K562 (cell line): ENCODE measurements at regions not wholly inside any gene's neighbourhood (a gene's known extent, or its start where the extent isn't known, plus 50 kb on each side); places are given as distances from the start of the nearest gene placed in this dataset.

Source experiments
- ATAC-seq: fragments of 200-7000 bp; cut with Tn5 transposase; 3 replicates; pipeline ENCODE4 v1.9.1; 2020; ENCODE audit warnings: moderate library complexity
- BruUV-seq: library from RNA; stranded (reverse); fragments of 400-500 nt; replicated peaks from 2 replicates; lab custom pipeline; 2021; lab: Mats Ljungman, UMichigan
- CTCF ChIA-PET: fragments of 300-600 bp; formaldehyde crosslinking; extraction: SDS; loops from one replicate; lab custom pipeline; 2021; ENCODE audit warnings: low intra/inter-chr PET ratio; lab: Yijun Ruan, JAX
- POLR2A ChIA-PET: fragments of 300-600, 350-650 bp; sonication (Branson Sonifier 250); formaldehyde crosslinking; extraction: SDS; loops from one replicate; lab custom pipeline; 2021; ENCODE audit warnings: antibody characterized with exemption, inconsistent platforms; lab: Yijun Ruan, JAX
- DNase-seq, 4 experiments: peaks; one replicate each; pipeline versions ENCODE4 v3.0.0 to v3.0.0-alpha.2; 2011 to 2018; ENCODE audit warnings: low spot score in 3 of 4, mixed read lengths in 3 of 4; ENCODE audit errors: extremely low read depth in 1 of 4
- FAIRE-seq: peaks from 2 replicates; lab custom pipeline; 2011; peaks lifted over from hg19 to GRCh38; lab: Jason Lieb, UNC
- H2AFZ ChIP-seq: 2 replicates; pipeline ENCODE4 v1.6.0; 2011; ENCODE audit warnings: low read depth, low read length, control low read depth, inconsistent platforms
- H3K27ac ChIP-seq: fragments of 200-600 bp; 3 replicates; pipeline ENCODE4 v1.8.0; 2011; ENCODE audit warnings: low read depth, mild to moderate bottlenecking, control low read depth, inconsistent platforms, low read length, moderate library complexity, mixed read lengths; ENCODE audit errors: extremely low read depth
- H3K27me3 ChIP-seq, 2 experiments: fragments of 300-600 bp in 1 of 2; 2 replicates in 1 of 2; 3 replicates in 1 of 2; pipeline versions ENCODE4 v1.6.0 to v1.8.0; 2011; ENCODE audit warnings: inconsistent platforms in 2 of 2, low read length in 2 of 2, mild to moderate bottlenecking in 1 of 2, mixed read lengths in 1 of 2, moderate library complexity in 1 of 2; ENCODE audit not compliant: control insufficient read depth in 2 of 2, insufficient read depth in 2 of 2
- H3K36me3 ChIP-seq: fragments of 300-600 bp; 3 replicates; pipeline ENCODE4 v1.8.0; 2011; ENCODE audit warnings: mild to moderate bottlenecking, low read length, inconsistent platforms; ENCODE audit not compliant: control insufficient read depth, insufficient read depth
- H3K4me1 ChIP-seq, 2 experiments: fragments of 200-600 bp in 1 of 2; replicated peaks in 1 of 2; 2 replicates in 1 of 2; 3 replicates in 1 of 2; pipeline versions ENCODE4 v1.5.1 to v1.8.0; 2011; ENCODE audit warnings: inconsistent platforms in 2 of 2, low read length in 2 of 2, mild to moderate bottlenecking in 1 of 2, mixed read lengths in 1 of 2, moderate library complexity in 1 of 2; ENCODE audit not compliant: control insufficient read depth in 2 of 2, insufficient read depth in 2 of 2
- H3K4me2 ChIP-seq: 2 replicates; pipeline ENCODE4 v1.6.1; 2011; ENCODE audit warnings: low read length, control low read depth, inconsistent platforms, mixed read lengths; ENCODE audit not compliant: insufficient read depth
- H3K4me3 ChIP-seq: fragments of 200-600 bp; sonication (generic), shearing (Covaris generic); 2 replicates; pipeline ENCODE4 v1.5.1; 2016; ENCODE audit warnings: control low read depth, inconsistent platforms
- H3K79me2 ChIP-seq: fragments of 200-600 bp; 3 replicates; pipeline ENCODE4 v1.8.0; 2011; ENCODE audit warnings: low read length, inconsistent platforms; ENCODE audit not compliant: control insufficient read depth, insufficient read depth
- H3K9ac ChIP-seq, 2 experiments: 2 replicates each; pipeline versions ENCODE4 v1.6.0 to v1.6.1; 2011; ENCODE audit warnings: low read depth in 2 of 2, low read length in 2 of 2, control low read depth in 1 of 2, inconsistent platforms in 1 of 2, mild to moderate bottlenecking in 1 of 2, mixed read lengths in 1 of 2; ENCODE audit not compliant: insufficient read depth in 1 of 2
- H3K9me1 ChIP-seq: one replicate; pipeline ENCODE4 v1.6.0; 2011; ENCODE audit warnings: inconsistent platforms, mild to moderate bottlenecking, low read length, moderate library complexity; ENCODE audit not compliant: control insufficient read depth, insufficient read depth
- H3K9me3 ChIP-seq: replicated peaks from 2 replicates; pipeline ENCODE4 v1.5.1; 2011; ENCODE audit warnings: low read depth, low read length, inconsistent platforms; ENCODE audit not compliant: control insufficient read depth, insufficient read depth
- H4K20me1 ChIP-seq: replicated peaks from 2 replicates; pipeline ENCODE4 v1.6.1; 2011; ENCODE audit warnings: low read length, inconsistent platforms, mixed read lengths; ENCODE audit not compliant: control insufficient read depth, insufficient read depth
- BRF1 ChIP-seq: IDR thresholded peaks from 3 replicates; pipeline ENCODE4 v1.6.1; 2011; ENCODE audit warnings: borderline replicate concordance, mild to moderate bottlenecking; ENCODE audit not compliant: insufficient read length; ENCODE audit errors: extremely low read depth
- ESRRA ChIP-seq: fragments of 450-650 bp; IDR thresholded peaks from 2 replicates; pipeline ENCODE4 v1.6.1; 2014; ENCODE audit warnings: low read depth, mild to moderate bottlenecking, moderate library complexity, borderline replicate concordance
- FUS ChIP-seq: fragments of 200-400 bp; formaldehyde crosslinking; optimal IDR thresholded peaks from 2 replicates; pipeline ENCODE3; 2017; ENCODE audit warnings: low read depth, low read length
- KHSRP ChIP-seq: fragments of 450-650 bp; IDR thresholded peaks from 2 replicates; pipeline ENCODE4 v1.6.1; 2017
- MYC ChIP-seq, 2 experiments: fragments of 250-450 bp in 1 of 2; sonication (Bioruptor Pico) in 1 of 2; IDR thresholded peaks; 2 replicates each; pipeline versions ENCODE4 v1.5.1 to v1.6.1; 2012 to 2021; ENCODE audit warnings: low read depth in 2 of 2, borderline replicate concordance in 1 of 2, improper control_type of control experiment in 1 of 2, low read length in 1 of 2, mild to moderate bottlenecking in 1 of 2, moderate library complexity in 1 of 2
- ZNF408 ChIP-seq: fragments of 250-450 bp; sonication (Bioruptor Pico); IDR thresholded peaks from 2 replicates; pipeline ENCODE4 v1.4.0; 2020; ENCODE audit warnings: low read depth, mild to moderate bottlenecking, moderate library complexity
- ZNF830 ChIP-seq: fragments of 250-450 bp; sonication (Bioruptor Pico); IDR thresholded peaks from 2 replicates; pipeline ENCODE4 v1.5.0; 2021; ENCODE audit warnings: mild to moderate bottlenecking
- WGBS: fragments of 100-300 bp; shearing (Covaris generic); methylation state at CpG from one replicate; pipeline ENCODE4 v1.1.6; 2016; ENCODE audit warnings: low coverage, mixed read lengths; ENCODE audit not compliant: insufficient coverage; ENCODE audit errors: missing lambda C conversion rate; 5-methylcytosine and 5-hydroxymethylcytosine counted together
- in situ Hi-C: fragments of 300-500 bp; cut with MboI; formaldehyde crosslinking; loops from 4 replicates; pipeline ENCODE4 v1.15.0; 2018; ENCODE audit warnings: inconsistent platforms, mixed read lengths
- intact Hi-C: fragments of 100-400 bp; cut with micrococcal nuclease; formaldehyde crosslinking; loops from 2 replicates; pipeline ENCODE4 v1.14.2; 2022
- TF ChIP-seq, protein P1 (sequence below): fragments of 200-600 bp; sonication (generic); IDR thresholded peaks from one replicate; pipeline ENCODE4 v1.6.1; 2012; ENCODE audit warnings: mild to moderate bottlenecking, low read depth, low read length, inconsistent platforms
- TF ChIP-seq, protein P2 (sequence below), 2 experiments: IDR thresholded peaks in 1 of 2; conservative IDR thresholded peaks in 1 of 2; 2 replicates each; pipeline ENCODE4 v1.6.1; 2016; ENCODE audit warnings: low read depth in 2 of 2, mild to moderate bottlenecking in 1 of 2, missing compliant biosample characterization in 1 of 2, missing genetic modification characterization in 1 of 2, moderate library complexity in 1 of 2

DNA sequence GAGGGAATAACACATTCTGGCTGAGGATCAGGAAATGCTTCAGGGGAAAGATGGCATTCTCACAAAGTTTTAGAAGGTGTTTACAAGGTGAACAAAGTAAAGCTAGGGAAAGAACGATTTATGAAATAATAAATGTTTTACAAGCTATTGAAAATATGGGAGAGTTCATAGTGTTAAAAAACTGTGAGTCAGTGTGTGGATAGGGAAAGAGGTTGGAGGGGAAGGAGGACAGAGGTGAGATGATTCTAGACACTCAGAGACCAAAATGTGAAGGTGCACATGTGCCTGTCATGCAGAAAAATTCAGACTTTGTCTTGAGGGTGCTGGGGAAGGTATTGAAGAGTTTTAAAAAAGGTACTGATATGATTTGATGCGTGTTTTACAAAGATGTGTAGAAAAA lies 476.1 kb downstream of the TDRD3 start:
- no peak for FAIRE-seq
- Histone ChIP-seq H3K9ac (no peak overlapping the region), H3K9me1 (no peaks in the 10 kb centered on the region), H3K27me3 (no peaks in the 10 kb centered on the region), H4K20me1 (no peaks in the 10 kb centered on the region), H3K27ac (no peak overlapping the region), H3K36me3 (no peaks in the 10 kb centered on the region), H3K4me3 (no peak overlapping the region), H3K4me1 (no peaks in the 10 kb centered on the region), H2AFZ (no peak overlapping the region), H3K9me3 (no peaks in the 10 kb centered on the region), H3K79me2 (no peaks in the 10 kb centered on the region), H3K4me2 (no peak overlapping the region)
- in situ Hi-C loops (no loop called here), intact Hi-C loops (no loop called here)
- CTCF ChIA-PET = no interaction called here
- 0% methylated on average over 2 of the region's 2 CpGs for WGBS
- no peak for DNase-seq
- no TSS peak for BruUV-seq
- ATAC-seq = no peak
- POLR2A ChIA-PET = no interaction called here
- TF ChIP-seq, protein P1, sequence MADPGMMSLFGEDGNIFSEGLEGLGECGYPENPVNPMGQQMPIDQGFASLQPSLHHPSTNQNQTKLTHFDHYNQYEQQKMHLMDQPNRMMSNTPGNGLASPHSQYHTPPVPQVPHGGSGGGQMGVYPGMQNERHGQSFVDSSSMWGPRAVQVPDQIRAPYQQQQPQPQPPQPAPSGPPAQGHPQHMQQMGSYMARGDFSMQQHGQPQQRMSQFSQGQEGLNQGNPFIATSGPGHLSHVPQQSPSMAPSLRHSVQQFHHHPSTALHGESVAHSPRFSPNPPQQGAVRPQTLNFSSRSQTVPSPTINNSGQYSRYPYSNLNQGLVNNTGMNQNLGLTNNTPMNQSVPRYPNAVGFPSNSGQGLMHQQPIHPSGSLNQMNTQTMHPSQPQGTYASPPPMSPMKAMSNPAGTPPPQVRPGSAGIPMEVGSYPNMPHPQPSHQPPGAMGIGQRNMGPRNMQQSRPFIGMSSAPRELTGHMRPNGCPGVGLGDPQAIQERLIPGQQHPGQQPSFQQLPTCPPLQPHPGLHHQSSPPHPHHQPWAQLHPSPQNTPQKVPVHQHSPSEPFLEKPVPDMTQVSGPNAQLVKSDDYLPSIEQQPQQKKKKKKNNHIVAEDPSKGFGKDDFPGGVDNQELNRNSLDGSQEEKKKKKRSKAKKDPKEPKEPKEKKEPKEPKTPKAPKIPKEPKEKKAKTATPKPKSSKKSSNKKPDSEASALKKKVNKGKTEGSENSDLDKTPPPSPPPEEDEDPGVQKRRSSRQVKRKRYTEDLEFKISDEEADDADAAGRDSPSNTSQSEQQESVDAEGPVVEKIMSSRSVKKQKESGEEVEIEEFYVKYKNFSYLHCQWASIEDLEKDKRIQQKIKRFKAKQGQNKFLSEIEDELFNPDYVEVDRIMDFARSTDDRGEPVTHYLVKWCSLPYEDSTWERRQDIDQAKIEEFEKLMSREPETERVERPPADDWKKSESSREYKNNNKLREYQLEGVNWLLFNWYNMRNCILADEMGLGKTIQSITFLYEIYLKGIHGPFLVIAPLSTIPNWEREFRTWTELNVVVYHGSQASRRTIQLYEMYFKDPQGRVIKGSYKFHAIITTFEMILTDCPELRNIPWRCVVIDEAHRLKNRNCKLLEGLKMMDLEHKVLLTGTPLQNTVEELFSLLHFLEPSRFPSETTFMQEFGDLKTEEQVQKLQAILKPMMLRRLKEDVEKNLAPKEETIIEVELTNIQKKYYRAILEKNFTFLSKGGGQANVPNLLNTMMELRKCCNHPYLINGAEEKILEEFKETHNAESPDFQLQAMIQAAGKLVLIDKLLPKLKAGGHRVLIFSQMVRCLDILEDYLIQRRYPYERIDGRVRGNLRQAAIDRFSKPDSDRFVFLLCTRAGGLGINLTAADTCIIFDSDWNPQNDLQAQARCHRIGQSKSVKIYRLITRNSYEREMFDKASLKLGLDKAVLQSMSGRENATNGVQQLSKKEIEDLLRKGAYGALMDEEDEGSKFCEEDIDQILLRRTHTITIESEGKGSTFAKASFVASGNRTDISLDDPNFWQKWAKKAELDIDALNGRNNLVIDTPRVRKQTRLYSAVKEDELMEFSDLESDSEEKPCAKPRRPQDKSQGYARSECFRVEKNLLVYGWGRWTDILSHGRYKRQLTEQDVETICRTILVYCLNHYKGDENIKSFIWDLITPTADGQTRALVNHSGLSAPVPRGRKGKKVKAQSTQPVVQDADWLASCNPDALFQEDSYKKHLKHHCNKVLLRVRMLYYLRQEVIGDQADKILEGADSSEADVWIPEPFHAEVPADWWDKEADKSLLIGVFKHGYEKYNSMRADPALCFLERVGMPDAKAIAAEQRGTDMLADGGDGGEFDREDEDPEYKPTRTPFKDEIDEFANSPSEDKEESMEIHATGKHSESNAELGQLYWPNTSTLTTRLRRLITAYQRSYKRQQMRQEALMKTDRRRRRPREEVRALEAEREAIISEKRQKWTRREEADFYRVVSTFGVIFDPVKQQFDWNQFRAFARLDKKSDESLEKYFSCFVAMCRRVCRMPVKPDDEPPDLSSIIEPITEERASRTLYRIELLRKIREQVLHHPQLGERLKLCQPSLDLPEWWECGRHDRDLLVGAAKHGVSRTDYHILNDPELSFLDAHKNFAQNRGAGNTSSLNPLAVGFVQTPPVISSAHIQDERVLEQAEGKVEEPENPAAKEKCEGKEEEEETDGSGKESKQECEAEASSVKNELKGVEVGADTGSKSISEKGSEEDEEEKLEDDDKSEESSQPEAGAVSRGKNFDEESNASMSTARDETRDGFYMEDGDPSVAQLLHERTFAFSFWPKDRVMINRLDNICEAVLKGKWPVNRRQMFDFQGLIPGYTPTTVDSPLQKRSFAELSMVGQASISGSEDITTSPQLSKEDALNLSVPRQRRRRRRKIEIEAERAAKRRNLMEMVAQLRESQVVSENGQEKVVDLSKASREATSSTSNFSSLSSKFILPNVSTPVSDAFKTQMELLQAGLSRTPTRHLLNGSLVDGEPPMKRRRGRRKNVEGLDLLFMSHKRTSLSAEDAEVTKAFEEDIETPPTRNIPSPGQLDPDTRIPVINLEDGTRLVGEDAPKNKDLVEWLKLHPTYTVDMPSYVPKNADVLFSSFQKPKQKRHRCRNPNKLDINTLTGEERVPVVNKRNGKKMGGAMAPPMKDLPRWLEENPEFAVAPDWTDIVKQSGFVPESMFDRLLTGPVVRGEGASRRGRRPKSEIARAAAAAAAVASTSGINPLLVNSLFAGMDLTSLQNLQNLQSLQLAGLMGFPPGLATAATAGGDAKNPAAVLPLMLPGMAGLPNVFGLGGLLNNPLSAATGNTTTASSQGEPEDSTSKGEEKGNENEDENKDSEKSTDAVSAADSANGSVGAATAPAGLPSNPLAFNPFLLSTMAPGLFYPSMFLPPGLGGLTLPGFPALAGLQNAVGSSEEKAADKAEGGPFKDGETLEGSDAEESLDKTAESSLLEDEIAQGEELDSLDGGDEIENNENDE = no peak
- TF ChIP-seq FUS (no peak), KHSRP (no peak), MYC (IDR thresholded peaks at IDR 0.05; ENCODE audit: low read depth, low read length) (no peak), MYC (CRISPR knock-in tag; IDR thresholded peaks at IDR 0.05; ENCODE audit: borderline replicate concordance, low read depth) (no peak), ZNF830 (CRISPR knock-in tag) (no peak), ZNF408 (CRISPR knock-in tag) (no peak), BRF1 (no peak), ESRRA (no peak)
- TF ChIP-seq, protein P2, sequence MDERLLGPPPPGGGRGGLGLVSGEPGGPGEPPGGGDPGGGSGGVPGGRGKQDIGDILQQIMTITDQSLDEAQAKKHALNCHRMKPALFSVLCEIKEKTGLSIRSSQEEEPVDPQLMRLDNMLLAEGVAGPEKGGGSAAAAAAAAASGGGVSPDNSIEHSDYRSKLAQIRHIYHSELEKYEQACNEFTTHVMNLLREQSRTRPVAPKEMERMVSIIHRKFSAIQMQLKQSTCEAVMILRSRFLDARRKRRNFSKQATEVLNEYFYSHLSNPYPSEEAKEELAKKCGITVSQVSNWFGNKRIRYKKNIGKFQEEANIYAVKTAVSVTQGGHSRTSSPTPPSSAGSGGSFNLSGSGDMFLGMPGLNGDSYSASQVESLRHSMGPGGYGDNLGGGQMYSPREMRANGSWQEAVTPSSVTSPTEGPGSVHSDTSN (CRISPR knock-in tag; IDR thresholded peaks at IDR 0.05; ENCODE audit: low read depth) = no peak
- TF ChIP-seq, protein P2 (tag; conservative IDR thresholded peaks at IDR 0.05; ENCODE audit: low read depth) = no peak
